Activated naive CD8-positive, alpha-beta T cell treated with anti-CD3 and anti-CD28 coated beads, Interleukin-2, amount 50 U/mL, for 24 hours (primary cell): ENCODE measurements at regions not wholly inside any gene's neighbourhood (a gene's known extent, or its start where the extent isn't known, plus 50 kb on each side); places are given as distances from the start of the nearest gene placed in this dataset.
A peak's percentile ranks its signal among the peaks of the same experiment; 100 is the strongest.
"Not testable (repeated sequence)": the region's sequence is repeated elsewhere in the genome, so short reads cannot be mapped to it uniquely, and the experiment has no call there.

Source experiments
- ATAC-seq: fragments of 150-1000 bp; cut with Tn5 transposase; one replicate; pipeline ENCODE4 v1.10.0; 2021
- DNase-seq: peaks from one replicate; pipeline ENCODE4 v3.0.0; 2021
- H3K27ac Mint-ChIP-seq: one replicate; pipeline ENCODE4 v1.8.0; 2021; ENCODE audit warnings: mild to moderate bottlenecking, mixed read lengths
- H3K27me3 Mint-ChIP-seq: one replicate; pipeline ENCODE4 v1.8.0; 2021; ENCODE audit warnings: mixed read lengths
- H3K36me3 Mint-ChIP-seq: one replicate; pipeline ENCODE4 v1.8.0; 2021; ENCODE audit warnings: low read depth, mixed read lengths
- H3K4me1 Mint-ChIP-seq: one replicate; pipeline ENCODE4 v1.8.0; 2021; ENCODE audit warnings: mixed read lengths
- H3K4me3 Mint-ChIP-seq: one replicate; pipeline ENCODE4 v1.8.0; 2021; ENCODE audit warnings: mild to moderate bottlenecking, moderate library complexity, mixed read lengths
- H3K9me3 Mint-ChIP-seq: one replicate; pipeline ENCODE4 v1.8.0; 2021; ENCODE audit warnings: mixed read lengths

DNA sequence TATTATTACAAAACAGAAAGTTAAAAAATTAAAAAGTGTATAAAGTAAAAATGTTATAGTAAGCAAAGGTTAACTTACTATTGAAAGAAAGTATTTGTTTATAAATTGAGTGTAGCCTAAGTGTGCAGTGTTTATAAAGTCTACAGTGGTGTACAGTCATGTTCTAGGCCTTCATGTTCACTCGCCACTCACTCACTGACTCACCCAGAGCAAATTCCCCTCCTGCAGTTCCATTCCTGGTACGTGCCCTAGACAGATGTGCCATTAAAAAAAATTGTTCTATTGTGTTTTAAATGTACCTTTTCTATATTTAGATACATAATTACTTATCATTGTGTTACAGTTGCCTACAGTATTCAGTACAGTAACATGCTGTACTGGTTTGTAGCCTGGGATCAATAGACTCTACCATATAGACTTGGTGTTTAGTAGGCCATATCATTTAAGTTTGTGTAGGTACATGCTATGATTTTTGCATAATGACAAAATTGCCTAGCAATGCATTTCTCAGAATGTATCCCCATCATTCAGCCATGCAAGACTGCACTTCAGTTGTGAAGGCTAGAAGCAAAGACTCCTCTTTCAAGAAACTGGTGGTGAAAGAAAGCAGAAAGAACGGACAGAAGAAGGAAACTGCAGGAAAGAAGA is 100.6 kb downstream of the DACT1 start:
- no peaks in the 10 kb centered on the region for H3K9me3 Mint-ChIP-seq
- DNase-seq = no peak
- H3K4me1 Mint-ChIP-seq = peaks cover 7% of the 10 kb centered on the region
- no peaks in the 10 kb centered on the region for H3K36me3 Mint-ChIP-seq
- peaks cover 7% of the 10 kb centered on the region for H3K27me3 Mint-ChIP-seq
- no peak overlapping the region for H3K27ac Mint-ChIP-seq
- H3K4me3 Mint-ChIP-seq = no peak overlapping the region
- no peak for ATAC-seq

- Mint-ChIP-seq H3K9me3 (no peaks in the 10 kb centered on the region), H3K4me1 (peaks cover 2% of the 10 kb centered on the region), H3K36me3 (no peaks in the 10 kb centered on the region), H3K27me3 (peaks cover 7% of the 10 kb centered on the region), H3K4me3 (no peak overlapping the region), H3K27ac (no peak overlapping the region)
- ATAC-seq = no peak
- DNase-seq = no peak
Observed at GRCh38 chr14:58738876-58739275, 101.1 kb downstream of the DACT1 start.

DNA sequence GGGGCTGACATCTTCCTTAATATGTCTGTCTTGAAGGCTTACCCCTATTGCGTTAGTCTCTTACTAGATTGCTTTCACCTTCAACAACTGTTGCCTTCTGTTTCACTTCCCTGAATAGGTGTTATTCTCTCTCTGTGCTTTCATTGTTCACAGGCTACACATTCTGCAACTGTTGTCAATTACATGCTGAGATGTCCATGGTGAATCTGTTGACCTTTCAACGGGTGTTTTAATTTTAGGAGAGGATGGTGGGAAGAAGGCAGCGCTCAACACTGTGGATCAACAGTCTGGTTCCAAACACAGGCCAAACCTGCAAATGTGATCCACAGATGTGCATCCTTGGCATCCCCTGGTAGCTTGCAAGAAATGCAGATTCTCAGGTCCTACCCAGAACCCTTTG is 101.9 kb downstream of the DACT1 start:
- Mint-ChIP-seq H3K4me1 (peaks cover 2% of the 10 kb centered on the region), H3K4me3 (no peak overlapping the region), H3K27me3 (peaks cover 7% of the 10 kb centered on the region), H3K36me3 (no peaks in the 10 kb centered on the region), H3K27ac (no peak overlapping the region), H3K9me3 (no peaks in the 10 kb centered on the region)
- ATAC-seq (no peak), DNase-seq (no peak)

- Mint-ChIP-seq H3K4me1 (no peaks in the 10 kb centered on the region), H3K27ac (no peak overlapping the region), H3K36me3 (no peaks in the 10 kb centered on the region), H3K27me3 (peaks cover 3% of the 10 kb centered on the region), H3K4me3 (no peak overlapping the region), H3K9me3 (no peaks in the 10 kb centered on the region)
- DNase-seq = no peak
- no peak for ATAC-seq
Observed at GRCh38 chr14:58740379-58740935, 102.7 kb downstream of the DACT1 start.

DNA sequence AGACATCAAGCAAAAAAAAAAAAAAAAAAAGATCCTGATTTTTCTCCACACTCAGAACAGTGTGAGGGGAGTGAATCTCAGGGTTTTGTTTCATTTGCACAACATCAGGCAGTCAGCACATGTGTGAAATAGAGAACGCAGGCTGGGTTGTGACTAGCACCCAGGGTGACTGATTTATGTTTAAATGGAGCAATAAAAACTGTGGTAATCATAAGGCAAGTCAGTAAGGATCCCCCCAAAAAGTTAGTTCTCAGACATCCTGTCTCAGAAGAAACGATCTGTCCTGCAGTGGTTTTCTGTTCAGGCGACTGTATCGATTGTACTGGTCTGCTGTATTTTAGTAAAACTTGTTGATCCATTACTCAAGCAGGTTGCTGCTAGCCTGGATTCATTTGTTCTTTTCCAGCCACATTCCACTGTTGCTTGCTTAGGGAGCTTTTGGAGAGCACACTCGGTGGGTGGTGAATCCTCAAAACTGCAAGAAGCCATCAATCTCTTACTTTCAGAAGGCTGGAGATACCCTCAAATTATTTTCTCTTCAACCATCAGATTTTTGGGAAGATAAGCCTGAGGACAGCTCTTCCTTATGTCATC is 107.1 kb downstream of the DACT1 start:
- Mint-ChIP-seq H3K4me3 (no peak overlapping the region), H3K27me3 (no peaks in the 10 kb centered on the region), H3K9me3 (no peaks in the 10 kb centered on the region), H3K27ac (no peak overlapping the region), H3K4me1 (peaks cover 9% of the 10 kb centered on the region), H3K36me3 (no peaks in the 10 kb centered on the region)
- ATAC-seq (no peak), DNase-seq (no peak)

- peaks cover 13% of the 10 kb centered on the region for H3K4me1 Mint-ChIP-seq
- ATAC-seq (no peak), DNase-seq (no peak)
- no peak overlapping the region for H3K4me3 Mint-ChIP-seq
- no peaks in the 10 kb centered on the region for H3K27me3 Mint-ChIP-seq
- H3K36me3 Mint-ChIP-seq = no peaks in the 10 kb centered on the region
- H3K9me3 Mint-ChIP-seq = no peaks in the 10 kb centered on the region
- H3K27ac Mint-ChIP-seq = no peak overlapping the region
Observed at GRCh38 chr14:58746261-58746660, 108.5 kb downstream of the DACT1 start.

DNA sequence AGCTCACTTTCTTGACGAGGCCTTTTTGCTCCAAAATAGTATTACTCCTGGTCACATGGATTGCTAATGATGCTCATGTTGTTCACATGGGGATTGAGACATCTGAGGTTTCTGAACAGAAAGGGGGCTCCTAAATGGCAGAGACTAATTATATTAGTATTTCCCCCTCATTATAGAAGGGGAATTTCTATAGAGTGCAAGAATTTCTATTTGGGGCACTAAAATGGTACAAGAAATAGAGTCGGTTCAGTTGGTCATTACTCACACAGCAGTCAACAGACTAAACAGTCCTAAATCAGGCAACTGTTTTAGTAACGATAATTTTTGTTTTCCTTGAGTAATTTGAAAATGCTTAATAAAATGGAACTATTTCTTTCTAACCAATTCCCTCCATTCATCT is 108.9 kb downstream of the DACT1 start:
- peaks cover 13% of the 10 kb centered on the region for H3K4me1 Mint-ChIP-seq
- H3K27me3 Mint-ChIP-seq = no peaks in the 10 kb centered on the region
- no peak overlapping the region for H3K4me3 Mint-ChIP-seq
- DNase-seq (no peak), ATAC-seq (no peak)
- H3K27ac Mint-ChIP-seq = no peak overlapping the region
- H3K36me3 Mint-ChIP-seq = no peaks in the 10 kb centered on the region
- H3K9me3 Mint-ChIP-seq = no peaks in the 10 kb centered on the region

- peaks cover 13% of the 10 kb centered on the region for H3K4me1 Mint-ChIP-seq
- no peaks in the 10 kb centered on the region for H3K36me3 Mint-ChIP-seq
- H3K9me3 Mint-ChIP-seq = no peaks in the 10 kb centered on the region
- DNase-seq (no peak), ATAC-seq (no peak)
- H3K4me3 Mint-ChIP-seq = no peak overlapping the region
- no peaks in the 10 kb centered on the region for H3K27me3 Mint-ChIP-seq
- no peak overlapping the region for H3K27ac Mint-ChIP-seq
Observed at GRCh38 chr14:58747181-58747580, 109.4 kb downstream of the DACT1 start.

GRCh38 chr14:58748251-58748650 is 110.5 kb downstream of the DACT1 start:
- peaks cover 13% of the 10 kb centered on the region for H3K4me1 Mint-ChIP-seq
- H3K27me3 Mint-ChIP-seq, H3K4me3 Mint-ChIP-seq, DNase-seq, H3K9me3 Mint-ChIP-seq, H3K27ac Mint-ChIP-seq, ATAC-seq, H3K36me3 Mint-ChIP-seq: not testable (repeated sequence)

GRCh38 chr14:58749066-58749669 is 111.4 kb downstream of the DACT1 start:
- Mint-ChIP-seq H3K36me3 (no peaks in the 10 kb centered on the region), H3K27me3 (no peaks in the 10 kb centered on the region), H3K27ac (no peak overlapping the region), H3K4me3 (no peak overlapping the region), H3K9me3 (no peaks in the 10 kb centered on the region), H3K4me1 (peaks cover 13% of the 10 kb centered on the region)
- DNase-seq (peak; percentile 4), ATAC-seq (peak; percentile 67)

- H3K4me1 Mint-ChIP-seq = peaks cover 13% of the 10 kb centered on the region
- H3K27ac Mint-ChIP-seq = no peak overlapping the region
- H3K9me3 Mint-ChIP-seq = no peaks in the 10 kb centered on the region
- no peaks in the 10 kb centered on the region for H3K36me3 Mint-ChIP-seq
- no peak for ATAC-seq
- H3K4me3 Mint-ChIP-seq = no peak overlapping the region
- H3K27me3 Mint-ChIP-seq = no peaks in the 10 kb centered on the region
- DNase-seq = no peak
Observed at GRCh38 chr14:58750321-58751269, 112.8 kb downstream of the DACT1 start.

DNA sequence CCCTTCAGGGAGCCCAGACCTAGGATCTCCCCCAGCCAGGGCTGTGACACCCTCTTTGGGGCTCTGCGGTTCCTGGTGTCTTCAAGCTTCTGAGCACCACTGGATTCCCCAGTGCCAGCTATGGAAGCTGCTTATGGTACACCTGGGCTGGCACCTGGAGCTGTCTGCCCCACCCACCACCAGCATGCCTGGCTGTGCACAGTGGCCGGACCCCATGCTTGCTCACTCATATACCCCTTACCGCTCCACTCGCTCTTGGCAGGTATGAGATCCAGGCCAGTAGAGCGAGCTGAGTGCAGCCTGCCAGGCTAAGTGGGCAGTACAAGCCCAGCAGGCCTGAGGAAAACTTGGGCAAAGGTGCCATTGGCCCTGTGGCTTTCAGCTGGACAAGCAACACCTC is 114.0 kb downstream of the DACT1 start:
- ATAC-seq (no peak), DNase-seq (no peak)
- no peaks in the 10 kb centered on the region for H3K36me3 Mint-ChIP-seq
- no peaks in the 10 kb centered on the region for H3K27me3 Mint-ChIP-seq
- no peaks in the 10 kb centered on the region for H3K9me3 Mint-ChIP-seq
- H3K4me3 Mint-ChIP-seq = no peak overlapping the region
- no peak overlapping the region for H3K27ac Mint-ChIP-seq
- H3K4me1 Mint-ChIP-seq = peaks cover 13% of the 10 kb centered on the region

GRCh38 chr14:58752289-58752688 is 114.5 kb downstream of the DACT1 start:
- Mint-ChIP-seq H3K27me3 (no peaks in the 10 kb centered on the region), H3K4me1 (peaks cover 13% of the 10 kb centered on the region), H3K4me3 (no peak overlapping the region), H3K9me3 (no peaks in the 10 kb centered on the region), H3K27ac (no peak overlapping the region), H3K36me3 (no peaks in the 10 kb centered on the region)
- DNase-seq (no peak), ATAC-seq (no peak)

DNA sequence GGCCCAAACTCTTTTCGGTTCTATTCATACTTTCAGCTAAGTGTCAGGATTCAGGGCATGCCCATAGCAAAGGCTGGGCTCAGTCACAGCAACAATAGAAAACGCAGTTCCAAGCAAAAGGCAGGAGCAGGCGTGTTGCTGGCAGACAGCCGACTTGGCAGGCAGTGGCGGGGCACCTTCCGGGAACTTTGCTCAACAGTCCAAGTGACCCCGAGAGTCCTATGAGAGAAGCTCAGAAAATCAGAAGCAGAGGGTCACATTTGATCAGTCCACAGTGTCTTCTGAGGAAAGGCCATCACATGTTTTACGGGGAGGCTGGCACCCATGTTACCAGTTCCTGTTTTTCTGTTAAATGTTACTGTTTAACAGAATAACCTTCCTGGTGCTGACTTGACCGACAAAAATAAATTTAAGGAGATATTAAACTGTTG is 115.0 kb downstream of the DACT1 start:
- H3K36me3 Mint-ChIP-seq = no peaks in the 10 kb centered on the region
- H3K4me1 Mint-ChIP-seq = peaks cover 13% of the 10 kb centered on the region
- ATAC-seq (no peak), DNase-seq (no peak)
- no peak overlapping the region for H3K27ac Mint-ChIP-seq
- H3K27me3 Mint-ChIP-seq = no peaks in the 10 kb centered on the region
- H3K9me3 Mint-ChIP-seq = no peaks in the 10 kb centered on the region
- no peak overlapping the region for H3K4me3 Mint-ChIP-seq
